MM.1S (cell line): ENCODE measurements at regions not wholly inside any gene's neighbourhood (a gene's known extent, or its start where the extent isn't known, plus 50 kb on each side); places are given as distances from the start of the nearest gene placed in this dataset.

Experiments used
- DNase-seq: peaks from one replicate; pipeline ENCODE4 v3.0.0-alpha.2; 2015
- H2AFZ ChIP-seq: fragments of 300-600 bp; sonication (generic); 2 replicates; pipeline ENCODE4 v1.6.0; 2016; ENCODE audit warnings: antibody characterized with exemption, low read length
- H3F3A ChIP-seq: fragments of 300-600 bp; sonication (generic); 2 replicates; pipeline ENCODE4 v1.6.1; 2016; ENCODE audit warnings: mild to moderate bottlenecking, antibody characterized with exemption, low read length, moderate library complexity, mixed read lengths; ENCODE audit not compliant: insufficient read depth
- H3K27ac ChIP-seq: fragments of 300-600 bp; sonication (generic); 2 replicates; pipeline ENCODE4 v1.5.1; 2016; ENCODE audit warnings: mild to moderate bottlenecking, low read length
- H3K27me3 ChIP-seq: fragments of 300-600 bp; sonication (generic); replicated peaks from 2 replicates; pipeline ENCODE4 v1.6.0; 2016; ENCODE audit warnings: low read length; ENCODE audit not compliant: insufficient read depth
- H3K36me3 ChIP-seq: fragments of 300-600 bp; sonication (generic); replicated peaks from 2 replicates; pipeline ENCODE4 v1.6.1; 2016; ENCODE audit warnings: mild to moderate bottlenecking, low read length, mixed read lengths; ENCODE audit not compliant: insufficient read depth
- H3K4me1 ChIP-seq: fragments of 300-600 bp; sonication (generic); 2 replicates; pipeline ENCODE4 v1.6.1; 2016; ENCODE audit warnings: low read length, mixed read lengths
- H3K4me2 ChIP-seq: fragments of 300-600 bp; sonication (generic); 2 replicates; pipeline ENCODE4 v1.6.0; 2016; ENCODE audit warnings: low read depth, low read length
- H3K4me3 ChIP-seq: fragments of 300-600 bp; sonication (generic); 2 replicates; pipeline ENCODE4 v1.5.1; 2016; ENCODE audit warnings: low read length, mixed read lengths
- H3K79me2 ChIP-seq: fragments of 300-600 bp; sonication (generic); 2 replicates; pipeline ENCODE4 v1.6.1; 2016; ENCODE audit warnings: mixed run types, low read length, mixed read lengths
- H3K9ac ChIP-seq: fragments of 300-600 bp; sonication (generic); 2 replicates; pipeline ENCODE4 v1.6.1; 2016; ENCODE audit warnings: low read length, mixed read lengths
- H3K9me2 ChIP-seq: fragments of 300-600 bp; sonication (generic); replicated peaks from 2 replicates; pipeline ENCODE4 v1.6.1; 2016; ENCODE audit warnings: mild to moderate bottlenecking, low read length, mixed read lengths; ENCODE audit not compliant: insufficient read depth
- H3K9me3 ChIP-seq: fragments of 300-600 bp; sonication (generic); replicated peaks from 2 replicates; pipeline ENCODE4 v1.6.1; 2016; ENCODE audit warnings: mild to moderate bottlenecking, low read length, mixed read lengths; ENCODE audit not compliant: insufficient read depth
- H4K20me1 ChIP-seq: fragments of 300-600 bp; sonication (generic); 2 replicates; pipeline ENCODE4 v1.6.1; 2016; ENCODE audit warnings: mild to moderate bottlenecking, low read length, moderate library complexity, mixed read lengths; ENCODE audit not compliant: insufficient read depth
- EZH2 ChIP-seq: fragments of 300-600 bp; sonication (generic); optimal IDR thresholded peaks from 2 replicates; pipeline ENCODE3; 2017; ENCODE audit warnings: low read depth, mild to moderate bottlenecking, antibody characterized with exemption, low read length, mixed read lengths
- EZH2phosphoT487 ChIP-seq: fragments of 300-600 bp; sonication (generic); IDR thresholded peaks from 2 replicates; pipeline ENCODE4 v1.6.1; 2018; ENCODE audit warnings: antibody characterized with exemption, low read length
- TF ChIP-seq, protein P1 (sequence below): fragments of 300-600 bp; sonication (generic); IDR thresholded peaks from 2 replicates; pipeline ENCODE4 v1.5.1; 2016; ENCODE audit warnings: antibody characterized with exemption, low read length, mixed read lengths

DNA sequence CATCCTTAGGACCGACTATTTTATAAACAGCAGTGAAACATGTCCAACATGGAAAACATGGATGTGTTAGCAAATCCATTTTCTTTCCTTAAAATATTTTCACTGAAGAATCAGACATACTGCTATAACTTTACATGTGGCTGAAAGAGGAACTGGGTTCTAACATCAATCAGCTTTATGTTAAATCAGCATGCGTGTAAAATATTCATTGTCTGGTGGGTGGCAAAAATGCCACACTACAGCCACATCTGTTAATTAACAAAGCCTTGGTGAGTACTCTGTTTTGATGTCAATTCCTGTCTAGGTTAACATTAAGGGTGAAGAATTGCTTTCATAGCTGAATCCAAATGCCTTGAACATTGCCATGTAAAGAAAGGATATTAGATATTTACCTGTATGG lies 222.6 kb upstream of the CEP162 start:
- DNase-seq, result no peak
- no peak overlapping the region for H3K27ac ChIP-seq
- H3K79me2 ChIP-seq, result no peaks in the 10 kb centered on the region
- H3K4me3 ChIP-seq, result no peak overlapping the region
- H3F3A ChIP-seq, result no peaks in the 10 kb centered on the region
- H3K9ac ChIP-seq, result no peak overlapping the region
- H3K27me3 ChIP-seq, result no peaks in the 10 kb centered on the region
- no peaks in the 10 kb centered on the region for H3K9me2 ChIP-seq
- no peaks in the 10 kb centered on the region for H3K36me3 ChIP-seq
- TF ChIP-seq EZH2phosphoT487 (no peak), EZH2 (no peak)
- TF ChIP-seq, protein P1, sequence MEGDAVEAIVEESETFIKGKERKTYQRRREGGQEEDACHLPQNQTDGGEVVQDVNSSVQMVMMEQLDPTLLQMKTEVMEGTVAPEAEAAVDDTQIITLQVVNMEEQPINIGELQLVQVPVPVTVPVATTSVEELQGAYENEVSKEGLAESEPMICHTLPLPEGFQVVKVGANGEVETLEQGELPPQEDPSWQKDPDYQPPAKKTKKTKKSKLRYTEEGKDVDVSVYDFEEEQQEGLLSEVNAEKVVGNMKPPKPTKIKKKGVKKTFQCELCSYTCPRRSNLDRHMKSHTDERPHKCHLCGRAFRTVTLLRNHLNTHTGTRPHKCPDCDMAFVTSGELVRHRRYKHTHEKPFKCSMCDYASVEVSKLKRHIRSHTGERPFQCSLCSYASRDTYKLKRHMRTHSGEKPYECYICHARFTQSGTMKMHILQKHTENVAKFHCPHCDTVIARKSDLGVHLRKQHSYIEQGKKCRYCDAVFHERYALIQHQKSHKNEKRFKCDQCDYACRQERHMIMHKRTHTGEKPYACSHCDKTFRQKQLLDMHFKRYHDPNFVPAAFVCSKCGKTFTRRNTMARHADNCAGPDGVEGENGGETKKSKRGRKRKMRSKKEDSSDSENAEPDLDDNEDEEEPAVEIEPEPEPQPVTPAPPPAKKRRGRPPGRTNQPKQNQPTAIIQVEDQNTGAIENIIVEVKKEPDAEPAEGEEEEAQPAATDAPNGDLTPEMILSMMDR, result no peak
- H2AFZ ChIP-seq, result no peak overlapping the region
- H3K4me2 ChIP-seq, result no peak overlapping the region
- no peaks in the 10 kb centered on the region for H3K9me3 ChIP-seq
- no peaks in the 10 kb centered on the region for H4K20me1 ChIP-seq
- no peaks in the 10 kb centered on the region for H3K4me1 ChIP-seq

DNA sequence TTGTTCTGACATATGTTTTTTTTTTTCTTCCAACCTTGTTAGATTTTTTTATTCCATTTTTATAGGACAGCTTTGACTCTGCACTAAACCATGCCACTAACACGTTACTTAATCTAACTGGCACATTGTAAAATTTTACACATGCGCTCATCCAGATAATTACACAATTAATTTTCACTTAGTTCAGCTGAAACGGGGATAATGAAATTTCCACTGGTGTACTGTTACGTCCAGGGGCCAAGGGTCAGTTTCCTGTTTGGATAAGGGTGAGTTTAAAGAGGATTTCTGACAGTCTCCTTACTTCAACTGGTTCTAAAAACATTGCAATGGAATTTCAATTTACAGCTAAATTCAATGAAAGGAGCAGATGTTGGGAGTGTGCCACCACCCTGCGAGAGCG lies 221.8 kb upstream of the CEP162 start:
- Histone ChIP-seq H3F3A (no peaks in the 10 kb centered on the region), H3K4me2 (no peak overlapping the region), H3K4me1 (no peaks in the 10 kb centered on the region), H3K27me3 (no peaks in the 10 kb centered on the region), H3K79me2 (no peaks in the 10 kb centered on the region), H3K9me2 (no peaks in the 10 kb centered on the region), H3K9ac (no peak overlapping the region), H3K27ac (no peak overlapping the region), H2AFZ (no peak overlapping the region), H3K9me3 (no peaks in the 10 kb centered on the region), H3K36me3 (no peaks in the 10 kb centered on the region), H3K4me3 (no peak overlapping the region), H4K20me1 (no peaks in the 10 kb centered on the region)
- no peak for TF ChIP-seq EZH2phosphoT487
- TF ChIP-seq EZH2, result no peak
- TF ChIP-seq, protein P1, result no peak
- no peak for DNase-seq

DNA sequence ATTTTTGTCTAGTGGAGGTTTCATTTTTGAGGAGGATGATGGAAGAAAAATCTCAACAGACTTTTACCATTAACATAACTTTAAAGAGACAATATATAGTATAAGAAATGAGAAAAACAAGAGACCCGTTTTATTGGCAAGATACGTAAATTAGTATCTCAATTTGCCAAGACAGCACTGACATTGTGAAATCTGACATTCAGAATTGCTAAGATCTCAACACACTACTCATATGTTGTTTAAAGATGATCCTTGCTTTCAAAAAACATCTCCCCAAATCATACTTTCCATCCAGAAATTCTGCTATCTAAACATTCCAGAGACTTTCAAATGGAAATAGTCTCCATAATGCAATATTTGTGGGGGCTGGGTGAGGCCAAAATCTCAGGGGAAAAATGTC lies 220.9 kb upstream of the CEP162 start:
- no peaks in the 10 kb centered on the region for H4K20me1 ChIP-seq
- no peak for DNase-seq
- TF ChIP-seq EZH2, result no peak
- TF ChIP-seq, protein P1, result no peak
- TF ChIP-seq EZH2phosphoT487, result no peak
- H3K27me3 ChIP-seq, result no peaks in the 10 kb centered on the region
- no peak overlapping the region for H2AFZ ChIP-seq
- no peaks in the 10 kb centered on the region for H3K79me2 ChIP-seq
- H3K36me3 ChIP-seq, result no peaks in the 10 kb centered on the region
- no peak overlapping the region for H3K27ac ChIP-seq
- no peak overlapping the region for H3K4me2 ChIP-seq
- H3K4me3 ChIP-seq, result no peak overlapping the region
- no peaks in the 10 kb centered on the region for H3K9me3 ChIP-seq
- no peaks in the 10 kb centered on the region for H3K4me1 ChIP-seq
- no peak overlapping the region for H3K9ac ChIP-seq
- no peaks in the 10 kb centered on the region for H3F3A ChIP-seq
- no peaks in the 10 kb centered on the region for H3K9me2 ChIP-seq

DNA sequence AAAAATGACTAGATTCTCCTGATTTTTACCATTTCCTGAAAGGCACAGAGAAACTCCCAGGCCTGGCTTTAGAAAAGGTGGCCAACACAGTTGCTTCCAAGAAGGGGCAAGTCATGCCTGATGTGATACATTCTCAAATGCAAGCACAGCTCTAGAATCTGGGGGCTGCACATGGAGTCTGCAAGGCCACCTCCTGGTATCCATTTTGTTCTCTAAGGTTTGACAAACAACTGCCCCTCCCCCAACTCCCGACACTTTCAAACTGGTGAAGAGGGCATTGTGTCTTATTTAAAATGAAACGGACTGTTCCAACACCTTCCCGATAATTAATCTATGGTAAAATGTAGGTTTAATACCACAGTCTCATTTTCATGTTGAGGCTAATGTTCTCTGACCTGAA lies 220.2 kb upstream of the CEP162 start:
- Histone ChIP-seq H3F3A (no peaks in the 10 kb centered on the region), H3K9me3 (no peaks in the 10 kb centered on the region), H2AFZ (no peak overlapping the region), H3K36me3 (no peaks in the 10 kb centered on the region), H3K4me2 (no peak overlapping the region), H3K4me1 (no peaks in the 10 kb centered on the region), H3K27me3 (no peaks in the 10 kb centered on the region), H4K20me1 (no peaks in the 10 kb centered on the region), H3K9ac (no peak overlapping the region), H3K9me2 (no peaks in the 10 kb centered on the region), H3K27ac (no peak overlapping the region), H3K79me2 (no peaks in the 10 kb centered on the region), H3K4me3 (no peak overlapping the region)
- TF ChIP-seq EZH2phosphoT487, result no peak
- TF ChIP-seq, protein P1, result no peak
- TF ChIP-seq EZH2, result no peak
- DNase-seq, result no peak
